ENCODE measurements at regions not wholly inside any gene's neighbourhood (a gene's known extent, or its start where the extent isn't known, plus 50 kb on each side); places are given as distances from the start of the nearest gene placed in this dataset.

DNA sequence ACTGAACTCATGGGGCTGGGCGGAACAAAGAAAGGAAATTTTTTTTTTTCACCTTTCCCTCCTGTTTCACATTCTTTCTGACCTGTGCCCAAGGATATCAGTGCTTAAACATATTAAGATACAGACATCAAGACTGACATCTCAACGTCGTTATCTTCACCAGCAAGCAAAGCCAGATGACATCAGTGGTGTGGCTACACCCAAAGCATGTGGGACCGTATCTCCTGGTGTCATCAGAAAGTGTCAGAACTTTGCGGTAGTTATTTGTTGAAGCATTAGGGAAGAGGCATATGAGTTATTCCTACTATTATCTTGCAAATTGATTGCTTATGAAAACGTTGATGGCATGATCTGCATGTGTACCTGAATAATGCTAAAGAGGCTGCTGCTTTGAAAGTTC is 487.4 kb downstream of the TLE4 start:
- TF ChIP-seq EP300 (IDR thresholded peaks at IDR 0.05) (no peak), POLR2A (IDR thresholded peaks at IDR 0.05) (no peak), CTCF (IDR thresholded peaks at IDR 0.05) (no peak), POLR2AphosphoS5 (IDR thresholded peaks at IDR 0.05) (no peak)

All from upper lobe of left lung (tissue), 4 donors.